GM21515 (cell line): ENCODE measurements at regions not wholly inside any gene's neighbourhood (a gene's known extent, or its start where the extent isn't known, plus 50 kb on each side); places are given as distances from the start of the nearest gene placed in this dataset.
"Not testable (repeated sequence)": the region's sequence is repeated elsewhere in the genome, so short reads cannot be mapped to it uniquely, and the experiment has no call there.

Experiments
- ATAC-seq: cut with Tn5 transposase; IDR thresholded peaks from one replicate; pipeline ENCODE4 v1.9.1; 2021; ENCODE audit not compliant: unreplicated experiment

- ATAC-seq, result peak; percentile 77
These were observed 151.5 kb upstream of the SLC38A2 start for GRCh38 chr12:46523863-46524770.

DNA sequence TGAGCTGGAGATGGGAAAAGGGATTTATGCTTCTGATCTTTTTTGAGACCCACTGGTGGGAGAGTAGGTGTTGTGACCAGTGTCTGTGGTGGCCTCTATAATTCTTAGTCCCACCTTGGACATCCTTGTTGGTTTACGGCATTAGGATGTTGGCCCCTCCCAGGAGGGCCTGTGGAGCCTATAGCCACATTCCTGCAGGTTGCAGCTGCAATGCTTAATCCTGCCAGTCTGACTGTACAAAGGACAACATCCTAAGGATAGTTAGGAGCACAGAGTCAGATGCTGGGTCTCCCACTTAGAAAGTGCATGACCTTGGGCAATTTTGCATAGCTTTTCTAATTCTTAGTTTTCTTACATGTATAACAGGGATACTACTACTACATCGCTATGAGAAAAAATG lies 150.9 kb upstream of the SLC38A2 start:
- ATAC-seq, result no peak

GRCh38 chr12:46522071-46522470 lies 149.5 kb upstream of the SLC38A2 start:
- no peak for ATAC-seq

DNA sequence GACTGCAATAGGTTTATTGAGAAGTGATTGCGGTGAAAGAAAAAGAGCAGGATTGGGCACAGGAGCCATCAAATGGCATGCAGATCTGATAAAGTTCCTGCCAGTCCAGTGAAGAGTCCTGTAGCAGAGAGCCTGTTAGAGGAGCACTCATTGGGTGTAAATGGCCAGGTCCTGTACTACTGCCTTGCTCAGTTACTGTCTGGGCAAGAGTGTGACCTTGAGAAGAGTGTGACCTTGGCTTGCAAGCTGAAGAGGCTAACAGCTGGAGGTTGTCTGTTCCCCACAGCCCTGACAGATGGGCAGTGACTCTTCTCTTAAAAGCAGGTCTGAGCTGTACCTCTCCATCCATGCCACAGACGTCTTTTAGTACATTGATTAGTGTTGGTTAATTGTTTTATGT lies 148.6 kb upstream of the SLC38A2 start:
- ATAC-seq, result no peak

DNA sequence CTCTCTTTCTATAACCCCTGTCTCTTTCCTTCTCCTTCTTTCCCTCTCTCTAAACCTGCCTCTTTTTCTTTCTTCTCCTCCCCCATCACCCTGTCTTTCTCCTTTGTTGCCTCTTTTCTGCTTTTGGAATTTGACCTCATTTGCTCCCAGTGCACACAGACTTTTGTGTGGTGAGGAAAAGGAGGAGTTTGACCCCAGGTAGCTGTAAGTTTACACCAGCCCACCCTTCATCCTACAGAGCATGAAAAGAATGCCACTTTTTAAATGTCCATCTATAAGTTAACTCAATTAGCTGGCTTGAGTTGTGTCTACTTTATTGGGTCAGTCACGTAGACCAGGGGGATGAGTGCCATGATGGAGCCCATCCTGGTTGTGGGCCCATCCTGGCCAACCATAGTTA lies 146.8 kb upstream of the SLC38A2 start:
- ATAC-seq, result no peak

DNA sequence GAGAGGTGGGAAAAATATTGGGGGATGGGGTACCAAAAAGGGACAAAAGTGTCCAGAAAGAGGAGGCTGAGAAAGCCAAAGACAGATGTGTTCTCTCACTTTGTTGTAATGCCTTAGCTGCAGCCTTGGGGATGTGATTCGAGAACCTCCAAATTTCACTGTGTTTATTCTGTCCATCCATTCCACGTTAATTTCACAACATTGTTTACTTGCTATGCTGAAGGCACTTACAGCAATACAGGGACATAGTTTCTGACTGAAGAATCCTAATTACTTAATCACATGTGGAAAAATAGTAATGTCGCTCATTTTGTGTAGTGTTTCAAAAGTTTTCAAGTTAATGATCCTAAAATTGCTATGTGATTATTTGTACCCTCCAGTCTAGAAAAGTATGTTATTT lies 146.2 kb upstream of the SLC38A2 start:
- ATAC-seq, result no peak

DNA sequence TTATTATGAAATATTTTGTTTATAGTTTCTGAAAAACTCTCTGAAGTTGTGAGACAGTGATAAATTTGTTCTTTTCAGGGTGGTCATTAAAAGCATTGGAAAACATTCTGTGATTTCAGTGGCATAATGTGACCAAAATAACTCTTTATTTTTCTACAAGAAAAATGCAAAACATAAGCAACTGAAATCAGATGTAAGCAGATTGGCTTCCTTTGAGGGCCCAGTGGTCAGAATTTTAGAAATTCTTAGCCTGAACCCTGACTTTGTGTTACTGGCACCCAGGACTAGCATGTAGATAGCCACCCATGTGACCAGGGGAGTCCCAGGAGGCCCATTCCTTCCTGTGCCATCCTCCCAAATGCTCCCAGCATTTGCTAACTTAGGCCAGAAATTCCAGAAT lies 145.6 kb upstream of the SLC38A2 start:
- ATAC-seq, result no peak

GRCh38 chr12:46517579-46517962 lies 145.0 kb upstream of the SLC38A2 start:
- ATAC-seq, result peak; percentile 30

- peak; percentile 97 for ATAC-seq
These were observed 144.5 kb upstream of the SLC38A2 start for GRCh38 chr12:46516933-46517578.

DNA sequence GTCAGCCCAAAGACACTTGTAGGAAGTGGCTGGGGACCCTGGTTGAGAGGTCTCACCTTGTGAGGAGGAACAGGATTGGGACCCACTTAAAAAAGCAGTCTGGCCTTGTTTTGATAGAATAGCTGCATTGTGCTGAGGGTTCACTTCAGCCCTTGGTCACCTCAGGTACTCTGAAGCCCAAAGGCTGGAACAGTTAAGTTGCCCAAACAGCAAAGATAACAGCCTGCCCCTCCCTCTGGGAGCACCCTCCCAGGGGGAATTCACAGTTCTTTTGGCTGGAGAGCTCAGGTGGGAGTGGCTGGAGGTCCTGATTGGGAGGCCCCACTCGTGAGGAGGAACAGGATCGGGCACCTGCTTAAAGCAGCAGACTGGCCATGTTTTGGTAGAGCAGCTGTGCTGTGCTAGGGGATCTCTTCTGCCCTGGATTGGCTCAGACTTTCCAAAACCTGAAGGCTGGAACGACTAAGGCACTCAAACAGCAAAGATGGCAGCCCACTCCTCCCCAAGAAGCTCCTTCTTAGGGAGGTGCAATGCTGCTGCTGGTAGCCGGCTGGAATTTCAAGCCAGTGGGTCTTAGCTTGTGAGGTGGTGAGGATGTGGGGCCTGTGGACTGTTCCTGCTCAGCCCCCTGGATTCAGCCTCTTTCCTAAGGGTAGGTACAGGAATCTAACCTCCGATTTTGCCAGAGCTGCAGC lies 143.8 kb upstream of the SLC38A2 start:
- no peak for ATAC-seq

DNA sequence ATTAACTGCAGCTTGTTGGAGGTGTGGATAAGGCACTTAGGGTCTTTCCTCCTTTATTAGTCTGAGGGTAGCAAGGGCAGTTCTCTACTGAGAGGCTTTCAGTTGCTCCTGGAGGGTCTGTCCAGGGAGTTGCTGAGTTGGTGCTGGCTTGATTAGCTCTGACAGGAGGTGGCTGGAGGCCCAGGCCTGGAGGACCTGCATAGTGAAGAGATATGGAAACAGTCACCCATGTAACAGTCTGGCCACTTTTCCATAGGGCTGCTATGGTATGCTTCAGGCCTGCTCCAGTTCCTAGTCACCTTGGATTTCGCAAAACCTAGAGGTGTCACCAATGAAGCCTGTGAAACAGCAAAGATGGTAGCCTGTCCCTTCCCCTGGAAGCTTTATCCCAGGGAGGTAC lies 143.3 kb upstream of the SLC38A2 start:
- no peak for ATAC-seq

DNA sequence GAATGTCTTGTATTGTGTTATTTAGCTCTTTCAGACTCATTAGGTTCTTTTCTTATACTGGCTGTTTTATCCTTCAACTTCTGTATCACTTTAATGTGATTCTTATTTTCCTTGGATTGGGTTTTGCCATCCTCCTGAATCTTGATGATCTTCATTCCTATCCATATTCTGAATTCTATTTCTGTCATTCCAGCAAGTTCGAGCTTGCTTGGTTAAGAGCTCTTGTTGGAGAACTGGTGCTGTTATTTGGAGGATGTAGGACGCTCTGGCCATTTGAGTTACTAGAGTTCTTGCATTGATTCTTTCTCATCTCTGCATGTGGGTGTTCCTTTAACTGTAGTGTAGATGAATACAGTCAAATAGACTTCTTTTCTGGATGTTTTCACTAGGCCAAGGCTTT lies 142.3 kb upstream of the SLC38A2 start:
- no peak for ATAC-seq

GRCh38 chr12:46510257-46510656 lies 137.7 kb upstream of the SLC38A2 start:
- ATAC-seq, result not testable (repeated sequence)

DNA sequence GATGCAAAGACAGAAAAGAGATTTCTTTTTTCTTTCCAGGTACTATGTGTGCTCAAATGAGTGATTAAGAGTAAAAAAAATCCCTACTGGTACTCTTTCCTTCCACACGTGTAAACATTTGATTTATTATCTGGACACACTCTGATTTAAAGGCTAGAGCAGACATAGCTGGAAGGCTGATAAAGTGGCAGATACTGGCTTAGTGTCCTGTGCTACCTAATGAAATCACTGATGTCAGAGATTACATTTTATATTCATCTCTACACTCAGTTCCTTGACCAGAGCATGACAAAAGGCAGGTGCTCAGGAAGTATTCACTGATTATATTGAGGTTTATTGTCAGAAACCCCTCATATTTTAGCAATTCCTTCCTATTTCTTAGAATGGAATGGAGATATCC lies 136.6 kb upstream of the SLC38A2 start:
- no peak for ATAC-seq

DNA sequence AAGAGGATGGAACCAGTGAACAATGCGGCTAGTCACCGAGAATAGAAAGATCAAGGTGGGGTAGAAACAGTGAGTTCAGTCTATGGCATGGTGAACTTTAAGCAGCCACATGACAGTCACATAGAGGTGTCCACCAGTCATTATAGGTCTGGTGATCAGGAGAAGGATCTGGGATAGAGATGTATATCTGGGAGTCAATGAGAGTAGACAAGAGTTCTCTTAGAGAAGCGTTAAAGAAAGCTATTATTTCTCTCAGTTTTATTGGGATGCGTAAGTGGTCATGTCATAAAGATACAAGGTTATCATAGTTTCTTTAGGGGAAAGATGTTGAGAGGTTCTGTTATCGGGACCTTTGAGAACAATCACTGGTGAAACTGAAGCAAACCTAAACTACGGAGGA lies 136.1 kb upstream of the SLC38A2 start:
- ATAC-seq, result no peak

DNA sequence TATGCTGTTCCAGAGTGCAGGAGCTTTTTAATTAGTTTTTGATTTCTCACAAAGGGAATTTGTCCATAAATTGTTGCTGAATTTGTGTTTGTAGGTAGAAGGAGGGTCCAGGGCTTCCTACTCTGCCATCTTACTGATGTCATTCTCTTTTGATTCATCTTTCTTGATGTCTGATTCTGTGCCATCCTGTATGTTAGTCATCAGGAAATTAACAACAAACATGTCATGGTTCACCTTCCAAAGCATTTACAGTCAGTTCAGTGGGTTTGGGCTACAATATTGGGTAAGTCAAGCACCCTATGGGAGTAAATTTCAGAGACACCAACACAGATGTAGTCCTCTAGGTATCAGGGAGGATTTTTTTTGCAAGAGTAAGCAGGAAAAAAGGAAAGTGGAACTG lies 135.2 kb upstream of the SLC38A2 start:
- ATAC-seq, result no peak

- ATAC-seq, result no peak
These were observed 134.4 kb upstream of the SLC38A2 start for GRCh38 chr12:46506961-46507360.

- no peak for ATAC-seq
These were observed 133.6 kb upstream of the SLC38A2 start for GRCh38 chr12:46506198-46506597.

- no peak for ATAC-seq
These were observed 131.9 kb upstream of the SLC38A2 start for GRCh38 chr12:46504494-46504893.

DNA sequence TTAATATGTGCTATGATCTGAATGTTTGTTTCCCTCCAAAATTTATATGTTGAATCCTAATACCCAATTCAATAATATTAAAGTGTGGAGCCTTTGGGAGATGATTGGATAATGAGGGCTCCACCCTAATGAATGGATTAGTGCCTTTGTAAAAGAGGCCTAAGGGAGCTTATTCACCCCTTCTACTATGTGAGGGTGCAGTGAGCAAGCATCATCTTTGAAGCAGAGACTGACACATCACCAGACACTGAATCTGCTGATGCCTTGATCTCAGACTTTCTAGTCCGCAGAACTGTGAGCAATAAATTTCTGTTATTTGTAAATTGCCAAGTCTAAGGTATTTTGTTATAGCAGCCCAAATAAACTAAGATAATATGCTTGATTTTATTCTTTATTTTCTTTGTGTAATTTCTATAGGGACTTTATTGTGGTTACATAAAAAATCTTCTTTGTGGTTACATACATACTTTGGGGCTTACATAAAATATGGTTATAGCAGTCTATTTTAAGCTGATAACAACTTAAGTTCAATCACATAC lies 131.1 kb upstream of the SLC38A2 start:
- ATAC-seq, result no peak

GRCh38 chr12:46500673-46501072 lies 128.1 kb upstream of the SLC38A2 start:
- no peak for ATAC-seq

- peak; percentile 94 for ATAC-seq
These were observed 127.3 kb upstream of the SLC38A2 start for GRCh38 chr12:46499901-46500300.
